Liver (tissue), 8 donors: ENCODE measurements at regions not wholly inside any gene's neighbourhood (a gene's known extent, or its start where the extent isn't known, plus 50 kb on each side); places are given as distances from the start of the nearest gene placed in this dataset.

Experiments
- DNase-seq: peaks from one replicate; pipeline ENCODE4 v3.0.0-alpha.2; 2017; ENCODE audit warnings: low spot score
- H3K27ac ChIP-seq, 2 donors: one replicate each; pipeline ENCODE4 v1.7.0; 2013; ENCODE audit warnings: inconsistent platforms in 2 of 2, low read length in 2 of 2, control low read depth in 1 of 2, low read depth in 1 of 2, mild to moderate bottlenecking in 1 of 2
- H3K27me3 ChIP-seq, 4 donors: one replicate each; pipeline versions ENCODE4 v1.6.1 to v1.7.0; 2013; ENCODE audit warnings: low read length in 3 of 4, inconsistent platforms in 1 of 4, mild to moderate bottlenecking in 1 of 4, moderate library complexity in 1 of 4; ENCODE audit not compliant: control insufficient read depth in 4 of 4, insufficient read depth in 4 of 4
- H3K36me3 ChIP-seq, 4 donors: one replicate each; pipeline versions ENCODE4 v1.6.1 to v1.7.0; 2013; ENCODE audit warnings: low read length in 3 of 4, mild to moderate bottlenecking in 3 of 4, low read depth in 1 of 4, moderate library complexity in 1 of 4; ENCODE audit not compliant: control insufficient read depth in 4 of 4, insufficient read depth in 3 of 4
- H3K4me1 ChIP-seq, 4 donors: one replicate each; pipeline versions ENCODE4 v1.6.1 to v1.7.0; 2013; ENCODE audit warnings: low read length in 3 of 4, mild to moderate bottlenecking in 3 of 4, moderate library complexity in 1 of 4; ENCODE audit not compliant: control insufficient read depth in 4 of 4, insufficient read depth in 4 of 4
- H3K4me3 ChIP-seq, 3 donors: one replicate each; pipeline versions ENCODE4 v1.6.1 to v1.7.0; 2013; ENCODE audit warnings: low read length in 3 of 3, control low read depth in 1 of 3, low read depth in 1 of 3, mild to moderate bottlenecking in 1 of 3
- H3K9ac ChIP-seq, 2 donors: one replicate each; pipeline ENCODE4 v1.7.0; 2013; ENCODE audit warnings: low read length in 2 of 2, mild to moderate bottlenecking in 2 of 2, moderate library complexity in 2 of 2, control low read depth in 1 of 2, low read depth in 1 of 2
- H3K9me3 ChIP-seq, 4 donors: one replicate each; pipeline versions ENCODE4 v1.6.1 to v1.7.0; 2013; ENCODE audit warnings: low read length in 3 of 4; ENCODE audit not compliant: control insufficient read depth in 4 of 4
- ATF3 ChIP-seq: IDR thresholded peaks from 2 replicates; pipeline ENCODE4 v1.6.1; 2016; ENCODE audit warnings: antibody characterized with exemption
- CTCF ChIP-seq: fragments of 150-350 bp; IDR thresholded peaks from 2 replicates; pipeline ENCODE4 v1.5.1; 2017; ENCODE audit warnings: improper control_type of control experiment, low read depth, low read length; ENCODE audit not compliant: missing input control
- EGR1 ChIP-seq, 2 donors: IDR thresholded peaks; 2 replicates each; pipeline ENCODE4 v1.6.1; 2016 to 2018; ENCODE audit warnings: antibody characterized with exemption in 2 of 2, low read depth in 2 of 2
- FOXA1 ChIP-seq: IDR thresholded peaks from 2 replicates; pipeline ENCODE4 v1.6.1; 2016; ENCODE audit warnings: antibody characterized with exemption
- FOXA2 ChIP-seq: IDR thresholded peaks from 2 replicates; pipeline ENCODE4 v1.6.1; 2016; ENCODE audit warnings: antibody characterized with exemption
- GABPA ChIP-seq, 2 donors: IDR thresholded peaks in 1 of 2; conservative IDR thresholded peaks in 1 of 2; 2 replicates each; pipeline ENCODE4 v1.6.1; 2016; ENCODE audit warnings: antibody characterized with exemption in 2 of 2, mild to moderate bottlenecking in 1 of 2, moderate library complexity in 1 of 2
- HNF4A ChIP-seq, 2 donors: conservative IDR thresholded peaks; 2 replicates each; pipeline ENCODE4 v1.6.1; 2016; ENCODE audit warnings: antibody characterized with exemption in 2 of 2, mild to moderate bottlenecking in 2 of 2
- HNF4G ChIP-seq: IDR thresholded peaks from 2 replicates; pipeline ENCODE4 v1.6.1; 2016; ENCODE audit warnings: antibody characterized with exemption
- JUND ChIP-seq, 2 donors: IDR thresholded peaks; 2 replicates each; pipeline ENCODE4 v1.6.1; 2016; ENCODE audit warnings: antibody characterized with exemption in 2 of 2
- NR2F2 ChIP-seq: IDR thresholded peaks from 2 replicates; pipeline ENCODE4 v1.6.1; 2016; ENCODE audit warnings: antibody characterized with exemption
- RAD21 ChIP-seq, 2 donors: IDR thresholded peaks; 2 replicates each; pipeline ENCODE4 v1.6.1; 2016; ENCODE audit warnings: antibody characterized with exemption in 2 of 2, mild to moderate bottlenecking in 2 of 2
- RXRA ChIP-seq, 2 donors: IDR thresholded peaks; 2 replicates each; pipeline ENCODE4 v1.6.1; 2017 to 2018; ENCODE audit warnings: antibody characterized with exemption in 2 of 2, mild to moderate bottlenecking in 1 of 2
- SP1 ChIP-seq: IDR thresholded peaks from 2 replicates; pipeline ENCODE4 v1.6.1; 2018; ENCODE audit warnings: antibody characterized with exemption, mild to moderate bottlenecking
- TAF1 ChIP-seq: conservative IDR thresholded peaks from 2 replicates; pipeline ENCODE4 v1.6.1; 2016; ENCODE audit warnings: antibody characterized with exemption, mild to moderate bottlenecking
- YY1 ChIP-seq: IDR thresholded peaks from 2 replicates; pipeline ENCODE4 v1.6.1; 2016; ENCODE audit warnings: antibody characterized with exemption, mild to moderate bottlenecking
- ZBTB33 ChIP-seq: IDR thresholded peaks from 2 replicates; pipeline ENCODE4 v1.6.1; 2016; ENCODE audit warnings: antibody characterized with exemption
- WGBS: extraction: QIAGEN DNeasy Blood & Tissue Kit; methylation state at CpG from one replicate; pipeline ENCODE4 v1.1.7; 2013; 5-methylcytosine and 5-hydroxymethylcytosine counted together
- TF ChIP-seq, protein P1 (sequence below): IDR thresholded peaks from 2 replicates; pipeline ENCODE4 v1.6.1; 2016; ENCODE audit warnings: antibody characterized with exemption
- TF ChIP-seq, protein P2 (sequence below): IDR thresholded peaks from 2 replicates; pipeline ENCODE4 v1.6.1; 2016; ENCODE audit warnings: antibody characterized with exemption, mild to moderate bottlenecking
- donor health status: healthy.
- donor health status: healthy.
- donor health status: healthy.
- donor health status: healthy.
- donor health status: healthy.

- TF ChIP-seq ATF3 (no peak), JUND (IDR thresholded peaks at IDR 0.05) (no peak), RAD21 (IDR thresholded peaks at IDR 0.05) (no peak), CTCF (no peak), HNF4G (no peak), FOXA2 (no peak), TAF1 (no peak), SP1 (no peak), NR2F2 (no peak), FOXA1 (no peak)
- no peak for DNase-seq
- no peaks in the 10 kb centered on the region for H3K36me3 ChIP-seq
- H3K27ac ChIP-seq = no peak overlapping the region
- H3K4me1 ChIP-seq = peaks cover 0 to 4% (median 0%) of the 10 kb centered on the region in 4 donors
- H3K9ac ChIP-seq = no peak overlapping the region
- no peaks in the 10 kb centered on the region for H3K9me3 ChIP-seq
- WGBS = 93% methylated on average over 2 of the region's 2 CpGs
- no peak overlapping the region for H3K4me3 ChIP-seq
- H3K27me3 ChIP-seq = no peaks in the 10 kb centered on the region
Measured at GRCh38 chr1:82628887-82629286, 828.2 kb downstream of the ADGRL2 start.

DNA sequence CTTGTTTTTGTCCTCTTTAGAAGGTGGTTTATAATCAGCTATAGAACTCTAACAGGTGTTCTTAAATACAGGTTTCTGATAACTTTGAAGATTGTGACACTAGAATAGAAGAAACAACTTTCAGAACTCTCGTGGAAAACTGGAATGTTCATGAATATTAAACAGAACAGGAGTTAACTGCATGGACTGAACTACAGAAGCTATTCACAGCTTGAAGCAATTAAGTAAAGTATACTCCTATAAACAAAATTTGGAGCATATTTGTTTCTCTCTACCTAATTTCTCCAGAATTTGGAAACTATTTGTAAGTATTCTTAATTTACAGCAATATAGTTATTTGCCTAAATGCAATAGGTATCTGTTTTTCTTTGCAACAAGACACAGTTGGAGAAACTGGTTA is 824.8 kb downstream of the ADGRL2 start:
- 75% methylated on average over 1 of the region's 1 CpG for WGBS
- peaks cover 0 to 4% (median 0%) of the 10 kb centered on the region in 4 donors for H3K4me1 ChIP-seq
- no peaks in the 10 kb centered on the region for H3K36me3 ChIP-seq
- no peak overlapping the region for H3K27ac ChIP-seq
- H3K27me3 ChIP-seq = no peaks in the 10 kb centered on the region
- no peak overlapping the region for H3K9ac ChIP-seq
- TF ChIP-seq HNF4G (no peak), FOXA1 (no peak), NR2F2 (no peak), ZBTB33 (no peak), JUND (IDR thresholded peaks at IDR 0.05) (no peak), ATF3 (no peak), EGR1 (IDR thresholded peaks at IDR 0.05; ENCODE audit: low read depth in 2 of 2) (no peak), GABPA (IDR thresholded peaks at IDR 0.05 in 1 of 2, conservative IDR thresholded peaks at IDR 0.05 in 1 of 2) (no peak), YY1 (no peak), CTCF (no peak), HNF4A (conservative IDR thresholded peaks at IDR 0.05) (no peak), FOXA2 (no peak), RAD21 (IDR thresholded peaks at IDR 0.05) (no peak), RXRA (IDR thresholded peaks at IDR 0.05) (no peak)
- TF ChIP-seq, protein P1, sequence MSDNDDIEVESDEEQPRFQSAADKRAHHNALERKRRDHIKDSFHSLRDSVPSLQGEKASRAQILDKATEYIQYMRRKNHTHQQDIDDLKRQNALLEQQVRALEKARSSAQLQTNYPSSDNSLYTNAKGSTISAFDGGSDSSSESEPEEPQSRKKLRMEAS = no peak
- TF ChIP-seq, protein P2, sequence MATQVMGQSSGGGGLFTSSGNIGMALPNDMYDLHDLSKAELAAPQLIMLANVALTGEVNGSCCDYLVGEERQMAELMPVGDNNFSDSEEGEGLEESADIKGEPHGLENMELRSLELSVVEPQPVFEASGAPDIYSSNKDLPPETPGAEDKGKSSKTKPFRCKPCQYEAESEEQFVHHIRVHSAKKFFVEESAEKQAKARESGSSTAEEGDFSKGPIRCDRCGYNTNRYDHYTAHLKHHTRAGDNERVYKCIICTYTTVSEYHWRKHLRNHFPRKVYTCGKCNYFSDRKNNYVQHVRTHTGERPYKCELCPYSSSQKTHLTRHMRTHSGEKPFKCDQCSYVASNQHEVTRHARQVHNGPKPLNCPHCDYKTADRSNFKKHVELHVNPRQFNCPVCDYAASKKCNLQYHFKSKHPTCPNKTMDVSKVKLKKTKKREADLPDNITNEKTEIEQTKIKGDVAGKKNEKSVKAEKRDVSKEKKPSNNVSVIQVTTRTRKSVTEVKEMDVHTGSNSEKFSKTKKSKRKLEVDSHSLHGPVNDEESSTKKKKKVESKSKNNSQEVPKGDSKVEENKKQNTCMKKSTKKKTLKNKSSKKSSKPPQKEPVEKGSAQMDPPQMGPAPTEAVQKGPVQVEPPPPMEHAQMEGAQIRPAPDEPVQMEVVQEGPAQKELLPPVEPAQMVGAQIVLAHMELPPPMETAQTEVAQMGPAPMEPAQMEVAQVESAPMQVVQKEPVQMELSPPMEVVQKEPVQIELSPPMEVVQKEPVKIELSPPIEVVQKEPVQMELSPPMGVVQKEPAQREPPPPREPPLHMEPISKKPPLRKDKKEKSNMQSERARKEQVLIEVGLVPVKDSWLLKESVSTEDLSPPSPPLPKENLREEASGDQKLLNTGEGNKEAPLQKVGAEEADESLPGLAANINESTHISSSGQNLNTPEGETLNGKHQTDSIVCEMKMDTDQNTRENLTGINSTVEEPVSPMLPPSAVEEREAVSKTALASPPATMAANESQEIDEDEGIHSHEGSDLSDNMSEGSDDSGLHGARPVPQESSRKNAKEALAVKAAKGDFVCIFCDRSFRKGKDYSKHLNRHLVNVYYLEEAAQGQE = no peak
- H3K9me3 ChIP-seq = no peaks in the 10 kb centered on the region
- H3K4me3 ChIP-seq = no peak overlapping the region
- no peak for DNase-seq
